Stomach (tissue), 8 donors: ENCODE measurements at regions not wholly inside any gene's neighbourhood (a gene's known extent, or its start where the extent isn't known, plus 50 kb on each side); places are given as distances from the start of the nearest gene placed in this dataset.

Experiments
- DNase-seq, 2 donors: peaks; one replicate each; pipeline versions ENCODE4 v3.0.0 to v3.0.0-alpha.2; 2013 to 2019
- H3K27ac ChIP-seq, 5 donors: fragments of 200-600 bp in 4 of 5; sonication (generic) in 4 of 5; one replicate each; pipeline ENCODE4 v1.5.1; 2013 to 2019; ENCODE audit warnings: mild to moderate bottlenecking in 1 of 5, moderate library complexity in 1 of 5
- H3K27me3 ChIP-seq, 3 donors: fragments of 200-600 bp; sonication (generic); one replicate each; pipeline ENCODE4 v1.5.1; 2017 to 2019; ENCODE audit warnings: mixed run types in 1 of 3
- H3K36me3 ChIP-seq, 4 donors: fragments of 200-600 bp; sonication (generic); 1 replicate in 3 of 4; 2 replicates in 1 of 4; pipeline ENCODE4 v1.5.1; 2016 to 2019
- H3K4me1 ChIP-seq, 4 donors: fragments of 200-600 bp; sonication (generic); one replicate each; pipeline ENCODE4 v1.5.1; 2016 to 2019
- H3K4me3 ChIP-seq, 4 donors: fragments of 200-600 bp; sonication (generic) in 3 of 4; one replicate each; pipeline ENCODE4 v1.5.1; 2016 to 2019; ENCODE audit warnings: mild to moderate bottlenecking in 1 of 4
- H3K9me3 ChIP-seq, 4 donors: fragments of 200-600 bp; sonication (generic); one replicate each; pipeline ENCODE4 v1.5.1; 2016 to 2019
- EP300 ChIP-seq: sonication (generic); formaldehyde crosslinking; IDR thresholded peaks from one replicate; pipeline ENCODE4 v1.6.1; 2017; ENCODE audit warnings: antibody characterized with exemption
- POLR2A ChIP-seq, 4 donors: fragments of 450-650 bp; IDR thresholded peaks; one replicate each; pipeline ENCODE4 v1.6.1; 2016; ENCODE audit warnings: antibody characterized with exemption in 4 of 4, control low read depth in 2 of 4, mild to moderate bottlenecking in 1 of 4, moderate library complexity in 1 of 4
- POLR2AphosphoS5 ChIP-seq, 3 donors: sonication (generic); formaldehyde crosslinking; IDR thresholded peaks; one replicate each; pipeline ENCODE4 v1.6.1; 2016; ENCODE audit warnings: antibody characterized with exemption in 3 of 3
- WGBS, 5 donors: extraction: QIAGEN DNeasy Blood & Tissue Kit in 3 of 5; methylation state at CpG; one replicate each; pipeline versions ENCODE4 v1.1.5 to v1.1.7; 2013 to 2018; 5-methylcytosine and 5-hydroxymethylcytosine counted together
- intact Hi-C: fragments of 100-400 bp; cut with DNase I; formaldehyde crosslinking; loops from one replicate; pipeline ENCODE4 v1.15.1; 2023; ENCODE audit warnings: low total_unique reads
- TF ChIP-seq, protein P1 (sequence below), 7 experiments: fragments of 450-650 bp in 4 of 7; fragments of 200-600 bp in 3 of 7; sonication (generic) in 3 of 7; IDR thresholded peaks; one replicate each; pipeline ENCODE4 v1.5.1; 2016 to 2019; ENCODE audit warnings: antibody characterized with exemption in 7 of 7, control low read depth in 2 of 7, mild to moderate bottlenecking in 1 of 7
- donor health status: healthy with polysubstance abuse.
- donor health status: Bipolar disorder and iron deficiency.
- donor health status: healthy.

GRCh38 chr3:180116203-180116602 is 79.5 kb upstream of the PEX5L start:
- no peak overlapping the region for H3K27ac ChIP-seq
- intact Hi-C loops = no loop called here
- TF ChIP-seq POLR2AphosphoS5 (IDR thresholded peaks at IDR 0.05) (no peak), EP300 (no peak), POLR2A (IDR thresholded peaks at IDR 0.05) (no peak)
- TF ChIP-seq, protein P1, sequence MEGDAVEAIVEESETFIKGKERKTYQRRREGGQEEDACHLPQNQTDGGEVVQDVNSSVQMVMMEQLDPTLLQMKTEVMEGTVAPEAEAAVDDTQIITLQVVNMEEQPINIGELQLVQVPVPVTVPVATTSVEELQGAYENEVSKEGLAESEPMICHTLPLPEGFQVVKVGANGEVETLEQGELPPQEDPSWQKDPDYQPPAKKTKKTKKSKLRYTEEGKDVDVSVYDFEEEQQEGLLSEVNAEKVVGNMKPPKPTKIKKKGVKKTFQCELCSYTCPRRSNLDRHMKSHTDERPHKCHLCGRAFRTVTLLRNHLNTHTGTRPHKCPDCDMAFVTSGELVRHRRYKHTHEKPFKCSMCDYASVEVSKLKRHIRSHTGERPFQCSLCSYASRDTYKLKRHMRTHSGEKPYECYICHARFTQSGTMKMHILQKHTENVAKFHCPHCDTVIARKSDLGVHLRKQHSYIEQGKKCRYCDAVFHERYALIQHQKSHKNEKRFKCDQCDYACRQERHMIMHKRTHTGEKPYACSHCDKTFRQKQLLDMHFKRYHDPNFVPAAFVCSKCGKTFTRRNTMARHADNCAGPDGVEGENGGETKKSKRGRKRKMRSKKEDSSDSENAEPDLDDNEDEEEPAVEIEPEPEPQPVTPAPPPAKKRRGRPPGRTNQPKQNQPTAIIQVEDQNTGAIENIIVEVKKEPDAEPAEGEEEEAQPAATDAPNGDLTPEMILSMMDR (IDR thresholded peaks at IDR 0.05) = no peak
- H3K9me3 ChIP-seq = no peaks in the 10 kb centered on the region
- 50 to 61% (median 55%) methylated on average over 4 of the region's 4 CpGs for WGBS, 5 donors
- H3K27me3 ChIP-seq = no peaks in the 10 kb centered on the region
- H3K36me3 ChIP-seq = no peaks in the 10 kb centered on the region
- H3K4me3 ChIP-seq = no peak overlapping the region
- no peaks in the 10 kb centered on the region for H3K4me1 ChIP-seq
- no peak for DNase-seq

GRCh38 chr3:180116658-180117057 is 79.9 kb upstream of the PEX5L start:
- no peak overlapping the region for H3K4me3 ChIP-seq
- TF ChIP-seq, protein P1 (IDR thresholded peaks at IDR 0.05) = no peak
- TF ChIP-seq POLR2AphosphoS5 (IDR thresholded peaks at IDR 0.05) (no peak), POLR2A (IDR thresholded peaks at IDR 0.05) (no peak), EP300 (no peak)
- H3K36me3 ChIP-seq = no peaks in the 10 kb centered on the region
- no peaks in the 10 kb centered on the region for H3K9me3 ChIP-seq
- intact Hi-C loops = no loop called here
- H3K27ac ChIP-seq = no peak overlapping the region
- H3K27me3 ChIP-seq = no peaks in the 10 kb centered on the region
- no peak for DNase-seq
- no peaks in the 10 kb centered on the region for H3K4me1 ChIP-seq
- WGBS, 5 donors = 34 to 57% (median 35%) methylated on average over 2 of the region's 2 CpGs

DNA sequence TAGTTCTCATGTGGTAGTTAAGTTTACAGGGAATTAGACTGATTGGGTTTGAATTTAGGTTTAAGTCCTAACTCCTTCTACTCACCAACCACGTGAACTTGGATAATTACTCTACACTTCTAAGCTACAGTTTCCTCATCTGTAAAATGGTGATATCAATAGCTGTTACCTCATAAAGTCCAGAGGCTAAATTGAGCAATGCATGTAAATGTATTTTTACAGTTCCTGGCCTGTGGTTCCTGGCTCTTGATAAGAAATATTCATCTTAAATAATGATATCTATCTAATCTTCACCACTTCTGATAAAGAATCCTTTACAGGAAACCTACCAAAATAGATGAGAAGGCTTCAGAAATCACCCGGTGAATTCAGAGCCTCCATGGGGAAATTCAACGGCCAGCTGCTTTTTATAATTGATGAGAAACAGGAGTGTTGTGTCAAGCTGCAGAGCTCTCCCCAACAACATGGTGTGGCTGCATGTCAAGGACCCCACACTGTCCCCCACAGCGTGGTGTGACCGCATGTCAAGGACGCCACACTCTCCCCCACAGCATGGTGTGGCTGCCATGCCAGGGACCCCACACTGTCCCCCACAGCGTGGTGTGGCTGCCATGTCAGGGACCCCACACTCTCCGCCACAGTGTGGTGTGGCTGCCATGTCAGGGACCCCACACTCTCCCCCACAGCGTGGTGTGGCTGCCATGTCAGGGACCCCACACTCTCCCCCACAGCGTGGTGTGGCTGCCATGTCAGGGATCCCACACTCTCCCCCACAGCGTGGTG is 80.8 kb upstream of the PEX5L start:
- DNase-seq = no peak
- WGBS, 5 donors = 70 to 84% (median 83%) methylated on average over 8 to 11 of the region's 11 CpGs
- no peak for TF ChIP-seq EP300
- no peak for TF ChIP-seq POLR2AphosphoS5 (IDR thresholded peaks at IDR 0.05)
- no peak for TF ChIP-seq POLR2A (IDR thresholded peaks at IDR 0.05)
- TF ChIP-seq, protein P1 (IDR thresholded peaks at IDR 0.05) = no peak

GRCh38 chr3:180119567-180119966 is 82.8 kb upstream of the PEX5L start:
- no peaks in the 10 kb centered on the region for H3K4me1 ChIP-seq
- intact Hi-C loops = no loop called here
- H3K4me3 ChIP-seq = no peak overlapping the region
- H3K9me3 ChIP-seq = peaks cover 0 to 8% (median 4%) of the 10 kb centered on the region in 4 donors
- TF ChIP-seq POLR2AphosphoS5 (IDR thresholded peaks at IDR 0.05) (no peak), EP300 (no peak), POLR2A (IDR thresholded peaks at IDR 0.05) (no peak)
- TF ChIP-seq, protein P1 (IDR thresholded peaks at IDR 0.05) = no peak
- no peak for DNase-seq
- H3K27me3 ChIP-seq = no peaks in the 10 kb centered on the region
- H3K36me3 ChIP-seq = no peaks in the 10 kb centered on the region
- 67 to 91% (median 88%) methylated on average over 1 of the region's 1 CpG for WGBS, 5 donors
- no peak overlapping the region for H3K27ac ChIP-seq

More for the DNA sequence above, 80.8 kb upstream of the PEX5L start:
- no peaks in the 10 kb centered on the region for H3K36me3 ChIP-seq
- H3K4me3 ChIP-seq = no peak overlapping the region
- no peaks in the 10 kb centered on the region for H3K9me3 ChIP-seq
- H3K4me1 ChIP-seq = no peaks in the 10 kb centered on the region
- no peaks in the 10 kb centered on the region for H3K27me3 ChIP-seq
- intact Hi-C loops = no loop called here
- H3K27ac ChIP-seq = no peak overlapping the region
